Hematopoietic multipotent progenitor cell treated with erythropoietin and hydrocortisone succinate and interleukin-3 and kit ligand, for 15 days (in vitro differentiated cells): ENCODE measurements at regions not wholly inside any gene's neighbourhood (a gene's known extent, or its start where the extent isn't known, plus 50 kb on each side); places are given as distances from the start of the nearest gene placed in this dataset.

Experiments used
- DNase-seq: peaks from one replicate; pipeline ENCODE4 v3.0.0-alpha.2; 2015; ENCODE audit warnings: low spot score

DNA sequence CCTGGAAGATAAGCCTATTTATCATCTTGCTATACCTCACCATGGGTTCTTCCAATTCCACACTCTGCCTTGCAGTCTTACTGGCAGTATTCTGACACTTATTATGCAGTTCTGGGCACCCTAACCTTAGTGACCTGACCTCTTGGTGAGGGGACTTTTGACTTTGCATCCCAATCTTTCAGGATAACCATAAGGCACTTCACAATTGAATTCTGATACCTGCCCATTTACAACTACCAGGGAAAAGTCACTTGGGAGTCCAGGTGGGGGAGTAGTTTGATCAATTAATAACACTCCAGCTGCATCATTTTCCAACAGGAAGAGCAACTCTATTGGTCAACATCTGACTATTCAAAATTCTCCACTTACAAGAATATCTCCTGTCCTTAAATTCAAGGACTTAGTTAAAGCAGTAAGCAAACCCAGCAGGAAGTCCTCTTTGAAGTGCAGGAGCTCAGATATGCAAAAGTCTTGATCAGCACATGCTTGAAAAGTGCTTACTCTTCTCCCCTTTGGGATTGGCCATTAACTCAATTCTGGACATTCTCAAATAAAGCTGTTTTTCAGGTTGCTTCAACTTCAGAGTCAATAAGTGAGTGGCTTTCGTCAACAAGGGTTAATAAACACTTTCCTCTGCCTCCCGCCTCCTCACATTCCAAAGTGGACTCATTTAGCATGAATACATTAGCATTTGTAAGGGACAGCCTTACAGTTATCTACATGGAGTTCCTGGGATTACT, 177.4 kb upstream of the NRIP1 start:
- no peak for DNase-seq

GRCh38 chr21:15242906-15243305, 178.1 kb upstream of the NRIP1 start:
- no peak for DNase-seq

GRCh38 chr21:15243406-15243805, 178.6 kb upstream of the NRIP1 start:
- no peak for DNase-seq

DNA sequence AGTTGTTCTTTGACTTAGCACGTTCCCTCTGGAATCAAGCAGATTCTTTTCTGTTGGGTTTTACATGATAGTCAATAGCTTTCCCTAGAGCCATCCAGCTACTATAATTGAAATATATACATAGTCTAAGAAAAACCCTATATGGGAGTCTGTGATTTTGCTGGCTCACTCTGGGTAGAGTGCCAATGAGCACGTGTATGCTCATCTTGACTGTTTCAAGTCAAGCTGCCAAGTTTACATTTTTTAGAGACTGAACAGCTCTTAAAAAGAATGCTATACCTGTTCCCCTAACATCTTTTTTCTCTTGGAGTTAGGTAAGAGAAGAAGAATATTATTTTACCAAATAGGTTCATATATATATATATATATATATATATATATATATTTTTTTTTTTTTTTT, 182.8 kb upstream of the NRIP1 start:
- no peak for DNase-seq

GRCh38 chr21:15249285-15249993, 184.6 kb upstream of the NRIP1 start:
- no peak for DNase-seq

DNA sequence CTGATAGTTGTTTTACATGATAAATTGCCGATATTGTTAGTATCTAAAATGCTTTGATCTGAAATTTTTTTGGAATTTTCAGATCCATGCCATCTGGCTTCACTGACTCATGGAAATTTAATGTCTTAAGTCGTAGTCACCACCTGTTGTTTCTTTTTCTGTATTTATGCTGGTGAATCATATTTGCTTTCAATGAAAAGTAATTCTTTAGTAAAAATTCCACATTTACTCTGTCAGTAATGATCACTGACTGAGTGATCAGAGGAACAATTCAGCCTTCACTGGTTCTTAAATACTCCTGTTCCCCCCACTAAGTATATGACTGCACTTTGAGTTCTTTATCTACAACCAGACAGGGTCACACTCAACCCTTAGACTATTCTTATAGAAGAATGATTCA, 185.6 kb upstream of the NRIP1 start:
- DNase-seq, result no peak

GRCh38 chr21:15252431-15252830, 187.6 kb upstream of the NRIP1 start:
- DNase-seq, result no peak

DNA sequence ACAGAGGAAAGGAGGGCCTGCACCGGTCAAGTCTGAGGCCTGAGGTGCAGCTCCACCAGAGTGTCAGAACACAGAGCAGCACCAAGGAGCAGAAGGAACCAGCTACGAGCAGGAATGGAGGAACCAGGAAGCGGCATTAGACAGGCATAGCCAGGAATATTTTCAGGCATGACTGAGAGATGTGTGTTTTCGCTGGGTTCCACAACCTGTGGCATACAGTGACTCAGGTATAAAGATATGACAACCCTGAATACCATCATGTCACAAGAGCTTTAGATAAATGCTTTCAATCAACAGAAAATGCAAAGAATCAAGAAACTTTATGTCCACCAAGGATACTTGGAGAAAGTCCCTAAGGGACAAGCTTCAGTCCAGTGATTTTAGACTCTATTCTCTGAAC, 189.3 kb upstream of the NRIP1 start:
- DNase-seq, result no peak

DNA sequence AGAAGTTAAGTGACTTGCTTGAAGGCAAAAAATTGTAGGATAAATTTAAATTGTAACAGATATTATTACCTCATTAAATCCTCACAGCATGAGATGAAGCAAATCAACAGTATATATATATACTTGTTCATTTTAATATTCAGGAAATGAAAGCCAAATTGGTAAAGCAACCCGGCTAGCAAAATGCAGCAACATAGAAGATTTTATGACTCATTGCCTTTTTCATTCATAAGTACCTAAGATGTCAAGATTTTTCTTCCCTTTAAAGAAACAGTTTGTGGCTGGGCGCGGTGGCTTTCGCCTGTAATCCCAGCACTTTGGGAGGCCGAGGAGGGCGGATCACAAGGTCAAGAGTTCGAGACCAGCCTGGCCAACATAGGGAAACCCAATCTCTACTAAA, 190.5 kb upstream of the NRIP1 start:
- no peak for DNase-seq

DNA sequence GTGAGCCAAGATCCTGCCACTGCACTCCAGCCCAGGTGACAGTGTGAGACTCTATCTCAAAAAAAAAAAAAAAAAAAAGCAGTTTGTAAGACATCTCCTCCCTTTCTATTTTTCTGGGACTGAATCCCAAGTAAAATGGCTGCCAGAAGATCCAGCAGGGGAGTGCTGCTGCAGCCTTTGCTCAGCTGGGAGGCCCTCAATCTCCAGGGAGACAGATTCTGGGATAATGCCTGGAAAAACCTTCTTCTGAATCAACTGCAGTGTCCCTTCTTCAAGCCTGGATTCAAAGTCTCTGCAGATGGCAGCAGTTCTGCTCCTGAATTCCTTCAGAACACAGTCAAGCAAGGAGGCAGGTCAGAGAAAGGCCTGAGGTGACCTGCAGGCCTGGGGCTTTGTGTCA, 191.0 kb upstream of the NRIP1 start:
- DNase-seq, result no peak

DNA sequence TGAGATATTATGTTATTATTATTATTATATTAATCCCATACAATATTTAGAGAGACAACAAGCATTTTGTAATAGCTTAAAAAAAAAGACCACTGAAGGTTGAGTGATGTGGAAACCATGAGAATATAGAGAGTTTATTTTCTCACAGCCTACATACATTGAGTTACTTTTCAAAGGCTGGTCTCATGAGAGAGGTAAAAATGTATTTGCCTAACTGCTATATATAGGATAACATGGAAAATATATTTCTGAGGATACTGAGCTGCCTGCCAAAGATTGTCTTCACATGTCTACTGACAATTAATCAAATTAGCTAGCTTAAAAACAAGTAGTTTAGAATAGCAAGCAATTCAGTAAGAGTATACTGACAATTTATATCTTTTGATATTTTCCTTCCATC, 192.2 kb upstream of the NRIP1 start:
- DNase-seq, result no peak

DNA sequence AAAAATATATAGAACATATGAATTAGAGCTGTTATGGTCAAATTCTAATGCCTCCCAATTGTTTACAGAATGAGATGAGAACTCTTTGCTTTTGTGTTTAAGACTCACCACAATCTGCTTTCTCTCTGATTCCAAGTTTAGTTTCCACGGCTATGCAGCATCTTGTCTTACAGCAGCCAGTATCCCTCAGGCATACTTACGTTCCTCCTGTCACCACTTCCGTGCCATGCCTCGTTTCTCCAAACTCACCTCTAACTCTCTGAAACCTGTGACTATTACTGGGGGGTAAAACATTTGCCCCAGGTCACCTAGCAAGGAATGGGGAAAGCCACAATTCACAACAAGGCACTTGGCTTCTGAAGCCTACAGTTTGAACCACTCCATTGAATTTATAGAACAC, 192.8 kb upstream of the NRIP1 start:
- DNase-seq, result no peak

DNA sequence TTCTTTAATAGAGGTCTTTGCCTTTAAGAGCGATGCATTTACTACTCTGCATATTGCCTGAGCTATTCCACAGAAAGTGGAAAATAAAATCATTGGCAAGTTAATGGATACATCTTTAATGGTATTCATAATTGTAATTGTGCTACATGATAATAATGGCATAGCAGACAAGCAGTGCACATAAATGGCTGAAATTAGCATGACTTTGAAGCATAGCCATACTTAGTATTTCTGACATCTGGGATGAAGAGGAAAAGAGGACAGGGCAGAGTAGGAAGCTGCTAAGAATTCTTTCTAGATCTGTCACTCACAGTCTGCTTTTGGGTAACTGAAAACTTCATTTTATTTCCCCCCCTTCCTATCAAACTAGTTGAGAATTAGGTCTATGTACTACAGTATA, 195.0 kb upstream of the NRIP1 start:
- no peak for DNase-seq

- DNase-seq, result no peak
These were observed 195.8 kb upstream of the NRIP1 start for GRCh38 chr21:15260604-15261003.

- no peak for DNase-seq
These were observed 199.4 kb upstream of the NRIP1 start for GRCh38 chr21:15264084-15264665.

- no peak for DNase-seq
These were observed 207.4 kb upstream of the NRIP1 start for GRCh38 chr21:15272171-15272570.

DNA sequence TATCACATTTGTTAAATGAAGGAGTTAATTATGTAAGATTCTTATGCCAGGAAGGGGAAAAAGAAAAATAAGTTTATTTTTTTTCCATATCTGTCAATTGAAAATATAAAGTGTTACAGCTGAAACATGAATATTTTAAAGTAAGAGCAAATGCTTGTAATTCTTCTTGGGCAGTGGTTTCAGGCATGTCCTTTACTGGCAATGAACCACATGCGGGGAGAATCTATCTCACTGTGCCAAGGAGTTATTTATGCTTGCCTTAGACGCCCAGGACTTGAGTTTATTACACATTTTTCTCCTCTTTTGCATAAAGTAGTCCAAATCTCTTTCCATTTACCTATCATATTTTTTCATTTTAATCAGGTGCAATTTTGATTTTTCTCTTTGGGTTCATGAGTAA, 207.8 kb upstream of the NRIP1 start:
- no peak for DNase-seq

DNA sequence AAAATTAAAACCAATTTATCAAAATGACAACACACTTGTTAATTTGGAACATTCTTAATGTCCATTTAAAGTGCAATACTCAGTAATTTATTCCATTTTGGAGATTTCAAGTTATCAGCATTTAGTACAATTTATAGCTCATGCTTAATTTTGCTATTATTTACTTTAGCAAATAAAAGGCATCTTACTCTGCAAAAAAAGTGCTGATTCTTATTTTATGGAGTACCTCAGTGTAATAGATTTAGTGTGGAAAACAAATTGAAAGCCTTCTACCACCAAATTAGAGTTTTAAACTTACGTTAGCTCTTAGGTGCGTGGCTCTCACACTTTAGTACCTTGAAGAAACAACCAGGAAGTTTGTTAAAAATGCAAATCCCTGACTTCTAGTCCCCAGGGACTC, 208.4 kb upstream of the NRIP1 start:
- no peak for DNase-seq

DNA sequence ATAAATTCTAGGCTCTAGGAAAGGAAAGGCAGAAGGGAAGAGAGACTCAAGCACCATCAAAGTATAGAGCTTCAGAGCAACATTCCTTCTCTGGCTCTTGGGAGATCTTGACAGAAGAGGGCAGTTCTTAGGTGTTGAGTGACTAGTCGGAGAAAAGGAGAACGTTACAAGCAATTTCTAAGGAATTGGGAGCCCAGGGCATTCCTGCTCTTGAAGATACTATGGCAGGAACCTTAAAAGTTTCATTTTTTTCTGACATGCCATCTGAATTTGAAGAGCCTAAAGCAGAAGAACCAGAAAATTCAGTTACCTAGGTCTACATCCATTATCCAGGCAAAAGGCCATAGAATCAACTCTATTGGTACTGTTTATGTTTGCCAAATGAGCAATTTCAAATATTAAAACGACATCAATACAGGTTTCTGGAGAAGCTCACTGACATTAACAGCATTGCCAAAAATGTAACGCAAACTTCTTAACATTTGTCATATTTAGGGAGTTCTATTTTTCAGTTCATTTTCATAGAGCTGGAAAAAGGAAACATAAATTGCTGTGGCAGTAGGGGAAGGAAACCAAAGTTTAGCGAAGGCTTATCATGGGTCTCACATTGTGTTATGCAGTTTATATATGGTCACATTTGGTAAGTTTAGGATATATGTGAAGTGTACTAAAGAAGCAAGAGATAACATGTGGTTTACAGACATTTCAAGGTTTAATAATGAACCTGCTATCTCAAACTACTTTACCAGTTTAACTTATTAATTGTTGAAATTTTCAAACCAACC, 210.1 kb upstream of the NRIP1 start:
- no peak for DNase-seq

DNA sequence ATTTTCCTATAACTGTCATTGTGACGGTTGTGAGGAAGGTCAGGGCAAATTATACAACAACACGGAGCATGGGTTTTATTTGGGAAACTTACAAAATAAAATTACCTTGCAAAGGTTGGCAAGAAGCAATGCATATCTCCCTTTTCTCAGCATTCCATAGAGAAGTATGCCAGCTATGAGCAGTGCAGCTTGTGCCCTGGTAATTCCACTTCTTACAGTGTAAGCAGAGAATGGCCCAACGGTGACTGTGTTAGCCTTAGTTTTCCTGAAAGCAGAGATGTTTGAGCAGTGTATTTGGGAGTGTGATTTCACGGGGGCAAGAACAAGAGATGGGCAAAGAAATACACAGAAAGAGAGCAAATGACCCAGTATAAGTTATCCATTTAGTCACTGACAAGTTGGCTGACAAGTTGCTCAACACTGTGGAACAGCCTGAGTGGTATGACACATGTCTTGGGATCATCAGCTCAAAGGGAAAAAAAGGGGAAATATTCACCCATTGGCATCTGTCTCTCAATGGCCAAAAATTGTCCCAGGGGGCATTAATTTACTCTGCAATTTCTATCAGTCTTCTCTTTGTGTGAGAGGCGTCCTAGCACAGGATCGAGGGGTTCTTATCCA, 210.9 kb upstream of the NRIP1 start:
- no peak for DNase-seq

GRCh38 chr21:15276243-15276642, 211.4 kb upstream of the NRIP1 start:
- DNase-seq, result no peak

GRCh38 chr21:15277466-15277865, 212.7 kb upstream of the NRIP1 start:
- DNase-seq, result no peak
